ENCODE measurements at regions not wholly inside any gene's neighbourhood (a gene's known extent, or its start where the extent isn't known, plus 50 kb on each side); places are given as distances from the start of the nearest gene placed in this dataset.

DNA sequence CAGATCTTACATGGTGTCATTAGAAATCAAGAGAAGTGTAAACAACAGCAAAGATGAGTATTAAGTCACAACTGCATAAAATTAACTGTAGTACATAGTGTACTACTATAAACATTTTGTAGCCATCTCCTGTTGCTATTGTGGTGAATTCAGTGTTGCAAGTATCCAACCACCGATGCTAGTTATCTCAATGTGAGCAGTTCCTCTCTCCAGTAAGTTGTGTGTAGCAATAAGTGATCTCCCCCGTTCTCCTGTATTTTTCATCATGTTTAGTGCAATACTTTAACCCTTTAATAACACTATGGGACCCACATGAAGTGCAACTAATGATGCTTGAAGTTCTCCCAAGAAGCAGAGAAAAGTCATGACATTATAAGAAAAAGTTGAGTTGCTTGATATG lies 264.7 kb upstream of the KCNH8 start:
- Histone ChIP-seq H3K27ac (no peak overlapping the region), H3K4me3 (ENCODE audit: low read depth, low read length) (no peak overlapping the region), H3K9me3 (ENCODE audit: severe bottlenecking) (no peaks in the 10 kb centered on the region), H3K36me3 (no peaks in the 10 kb centered on the region), H3K27me3 (ENCODE audit: insufficient read depth, low read depth, severe bottlenecking) (no peaks in the 10 kb centered on the region)
- TF ChIP-seq, protein P1, sequence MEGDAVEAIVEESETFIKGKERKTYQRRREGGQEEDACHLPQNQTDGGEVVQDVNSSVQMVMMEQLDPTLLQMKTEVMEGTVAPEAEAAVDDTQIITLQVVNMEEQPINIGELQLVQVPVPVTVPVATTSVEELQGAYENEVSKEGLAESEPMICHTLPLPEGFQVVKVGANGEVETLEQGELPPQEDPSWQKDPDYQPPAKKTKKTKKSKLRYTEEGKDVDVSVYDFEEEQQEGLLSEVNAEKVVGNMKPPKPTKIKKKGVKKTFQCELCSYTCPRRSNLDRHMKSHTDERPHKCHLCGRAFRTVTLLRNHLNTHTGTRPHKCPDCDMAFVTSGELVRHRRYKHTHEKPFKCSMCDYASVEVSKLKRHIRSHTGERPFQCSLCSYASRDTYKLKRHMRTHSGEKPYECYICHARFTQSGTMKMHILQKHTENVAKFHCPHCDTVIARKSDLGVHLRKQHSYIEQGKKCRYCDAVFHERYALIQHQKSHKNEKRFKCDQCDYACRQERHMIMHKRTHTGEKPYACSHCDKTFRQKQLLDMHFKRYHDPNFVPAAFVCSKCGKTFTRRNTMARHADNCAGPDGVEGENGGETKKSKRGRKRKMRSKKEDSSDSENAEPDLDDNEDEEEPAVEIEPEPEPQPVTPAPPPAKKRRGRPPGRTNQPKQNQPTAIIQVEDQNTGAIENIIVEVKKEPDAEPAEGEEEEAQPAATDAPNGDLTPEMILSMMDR (IDR thresholded peaks at IDR 0.05; ENCODE audit: low read depth, low read length): no peak
- no peak for DNase-seq

DNA sequence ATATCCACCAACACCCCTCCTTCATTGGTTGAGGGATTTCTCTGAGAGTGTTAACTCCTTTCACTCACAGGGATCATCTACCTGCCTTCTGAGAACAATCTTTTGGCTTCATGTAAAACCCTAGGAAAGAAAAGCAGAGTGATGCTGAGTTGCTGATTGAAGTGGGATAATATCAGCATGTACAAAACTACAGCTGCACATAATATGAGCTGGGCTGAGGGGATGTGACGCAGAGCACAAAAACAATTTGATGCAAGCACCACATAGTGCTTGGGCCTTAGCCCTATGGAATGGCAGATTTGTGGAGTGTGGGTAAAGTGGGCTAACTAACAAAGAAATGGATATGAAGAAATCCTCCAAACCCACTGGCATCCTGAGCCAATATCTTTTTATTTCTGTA lies 267.6 kb upstream of the KCNH8 start:
- Histone ChIP-seq H3K27me3 (ENCODE audit: insufficient read depth, low read depth, severe bottlenecking) (no peaks in the 10 kb centered on the region), H3K27ac (no peak overlapping the region), H3K4me3 (ENCODE audit: low read depth, low read length) (no peak overlapping the region), H3K9me3 (ENCODE audit: severe bottlenecking) (no peaks in the 10 kb centered on the region), H3K36me3 (no peaks in the 10 kb centered on the region)
- TF ChIP-seq, protein P1 (IDR thresholded peaks at IDR 0.05; ENCODE audit: low read depth, low read length): no peak
- DNase-seq: no peak

DNA sequence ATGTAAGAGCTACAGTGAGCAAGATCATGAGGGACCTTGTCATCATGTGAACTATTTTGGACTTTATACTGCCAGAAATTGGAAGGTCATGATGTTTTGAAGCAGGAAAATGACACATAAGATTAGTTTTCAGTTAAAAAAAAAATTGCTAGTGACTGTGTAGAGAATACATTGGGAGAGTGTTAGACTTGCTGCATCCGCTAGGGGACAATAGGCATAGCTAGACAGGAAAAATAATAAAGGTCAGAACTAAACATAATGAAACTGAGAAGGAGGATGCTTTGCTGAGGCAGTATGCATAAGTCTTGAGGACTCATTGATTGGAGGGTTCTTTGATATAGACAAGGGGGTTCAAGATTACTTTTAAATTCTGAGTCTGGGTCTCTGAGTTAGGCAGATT lies 275.8 kb upstream of the KCNH8 start:
- Histone ChIP-seq H3K27me3 (ENCODE audit: insufficient read depth, low read depth, severe bottlenecking) (no peaks in the 10 kb centered on the region), H3K4me3 (ENCODE audit: low read depth, low read length) (no peak overlapping the region), H3K36me3 (no peaks in the 10 kb centered on the region), H3K9me3 (ENCODE audit: severe bottlenecking) (no peaks in the 10 kb centered on the region), H3K27ac (no peak overlapping the region)
- DNase-seq: no peak
- TF ChIP-seq, protein P1 (IDR thresholded peaks at IDR 0.05; ENCODE audit: low read depth, low read length): no peak

DNA sequence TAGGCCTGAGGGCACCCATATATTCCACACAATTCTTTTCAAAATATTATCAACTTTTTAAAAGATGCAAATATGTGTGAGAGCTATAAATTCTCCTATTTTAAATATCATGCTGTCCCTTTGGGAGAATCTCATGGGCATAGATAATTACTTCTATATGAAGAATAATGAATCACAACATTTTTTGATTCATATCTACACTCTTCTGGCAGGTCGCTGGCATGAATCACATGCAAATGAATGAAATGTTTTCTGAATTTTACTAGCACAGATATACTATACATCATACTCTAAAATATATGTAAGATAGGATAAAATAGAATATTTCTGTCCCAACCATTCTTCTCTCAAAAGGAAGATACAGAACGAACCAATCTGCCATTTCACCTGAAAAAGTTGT lies 277.7 kb upstream of the KCNH8 start:
- H3K36me3 ChIP-seq: no peaks in the 10 kb centered on the region
- H3K4me3 ChIP-seq (ENCODE audit: low read depth, low read length): no peak overlapping the region
- no peaks in the 10 kb centered on the region for H3K9me3 ChIP-seq (ENCODE audit: severe bottlenecking)
- TF ChIP-seq, protein P1 (IDR thresholded peaks at IDR 0.05; ENCODE audit: low read depth, low read length): no peak
- no peak overlapping the region for H3K27ac ChIP-seq
- H3K27me3 ChIP-seq (ENCODE audit: insufficient read depth, low read depth, severe bottlenecking): no peaks in the 10 kb centered on the region
- DNase-seq: no peak

DNA sequence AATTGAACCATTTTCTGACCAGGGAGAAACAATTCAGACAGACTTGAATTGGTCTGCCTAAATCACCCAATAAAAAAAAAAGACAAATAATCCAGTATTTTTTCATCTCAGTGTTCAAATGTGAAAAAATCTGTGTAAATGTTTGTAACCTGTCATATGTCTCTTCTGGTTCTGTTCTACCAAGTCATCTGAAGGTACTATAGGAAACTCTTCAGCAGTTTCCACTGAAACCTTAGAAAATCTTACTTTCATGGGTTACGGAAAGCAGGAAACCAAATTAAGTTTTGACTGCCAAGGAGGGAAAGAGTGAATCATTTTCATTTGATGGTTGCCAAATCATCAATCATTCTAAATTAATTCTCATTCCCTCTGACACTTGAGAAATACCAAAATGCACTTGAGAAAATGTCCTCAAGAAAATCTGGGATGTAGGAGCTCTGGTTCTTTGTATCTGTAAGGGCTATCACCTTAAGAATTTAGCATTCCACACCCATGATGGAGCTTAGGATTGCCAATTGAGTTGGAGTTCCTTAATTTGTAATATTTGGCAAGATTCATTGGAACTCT lies 278.2 kb upstream of the KCNH8 start:
- Histone ChIP-seq H3K9me3 (ENCODE audit: severe bottlenecking) (no peaks in the 10 kb centered on the region), H3K27me3 (ENCODE audit: insufficient read depth, low read depth, severe bottlenecking) (no peaks in the 10 kb centered on the region), H3K27ac (no peak overlapping the region), H3K36me3 (no peaks in the 10 kb centered on the region), H3K4me3 (ENCODE audit: low read depth, low read length) (no peak overlapping the region)
- DNase-seq: no peak
- TF ChIP-seq, protein P1 (IDR thresholded peaks at IDR 0.05; ENCODE audit: low read depth, low read length): no peak

Measured in WERI-Rb-1 (cell line).